GM21515 (cell line): ENCODE measurements at regions not wholly inside any gene's neighbourhood (a gene's known extent, or its start where the extent isn't known, plus 50 kb on each side); places are given as distances from the start of the nearest gene placed in this dataset.

Experiments
- ATAC-seq: cut with Tn5 transposase; IDR thresholded peaks from one replicate; pipeline ENCODE4 v1.9.1; 2021; ENCODE audit not compliant: unreplicated experiment

GRCh38 chr2:134193006-134193405 is 60.9 kb upstream of the MGAT5 start:
- no peak for ATAC-seq

- ATAC-seq: no peak
Measured at GRCh38 chr2:134194519-134194918, 59.4 kb upstream of the MGAT5 start.

GRCh38 chr2:134195341-134195740 is 58.5 kb upstream of the MGAT5 start:
- ATAC-seq: no peak

- ATAC-seq: no peak
Measured at GRCh38 chr2:134197445-134197844, 56.4 kb upstream of the MGAT5 start.

GRCh38 chr2:134198006-134198634 is 55.8 kb upstream of the MGAT5 start:
- ATAC-seq: peak; percentile 48

- no peak for ATAC-seq
Measured at GRCh38 chr2:134199123-134199522, 54.7 kb upstream of the MGAT5 start.

- no peak for ATAC-seq
Measured at GRCh38 chr2:134200036-134200618, 53.7 kb upstream of the MGAT5 start.

- no peak for ATAC-seq
Measured at GRCh38 chr2:134201533-134201932, 52.3 kb upstream of the MGAT5 start.

- ATAC-seq: no peak
Measured at GRCh38 chr2:134202371-134202770, 51.5 kb upstream of the MGAT5 start.

- no peak for ATAC-seq
Measured at GRCh38 chr2:134203175-134203574, 50.7 kb upstream of the MGAT5 start.
